ENCODE measurements at regions not wholly inside any gene's neighbourhood (a gene's known extent, or its start where the extent isn't known, plus 50 kb on each side); places are given as distances from the start of the nearest gene placed in this dataset.

- no peak for DNase-seq (ENCODE audit: low read depth)
- H3K4me3 ChIP-seq (ENCODE audit: low read depth, low read length) = no peak overlapping the region
- TF ChIP-seq CTCF (IDR thresholded peaks at IDR 0.05; ENCODE audit: insufficient read depth, low read depth, low read length) = no peak
These were observed 732.0 kb downstream of the XPNPEP1 start for GRCh38 chr10:109191341-109191740.

- peak; percentile 51 for DNase-seq (ENCODE audit: low read depth)
- H3K4me3 ChIP-seq (ENCODE audit: low read depth, low read length) = no peak overlapping the region
- no peak for TF ChIP-seq CTCF (IDR thresholded peaks at IDR 0.05; ENCODE audit: insufficient read depth, low read depth, low read length)
These were observed 735.6 kb downstream of the XPNPEP1 start for GRCh38 chr10:109187677-109188076.

GRCh38 chr10:109183366-109183765 is 739.9 kb downstream of the XPNPEP1 start:
- TF ChIP-seq CTCF (IDR thresholded peaks at IDR 0.05; ENCODE audit: insufficient read depth, low read depth, low read length) = no peak
- no peak overlapping the region for H3K4me3 ChIP-seq (ENCODE audit: low read depth, low read length)
- DNase-seq (ENCODE audit: low read depth) = peak; percentile 19

GRCh38 chr10:109178591-109178990 is 744.7 kb downstream of the XPNPEP1 start:
- TF ChIP-seq CTCF (IDR thresholded peaks at IDR 0.05; ENCODE audit: insufficient read depth, low read depth, low read length) = no peak
- H3K4me3 ChIP-seq (ENCODE audit: low read depth, low read length) = no peak overlapping the region
- DNase-seq (ENCODE audit: low read depth) = peak; percentile 30

GRCh38 chr10:109174526-109174925 is 748.8 kb downstream of the XPNPEP1 start:
- no peak overlapping the region for H3K4me3 ChIP-seq (ENCODE audit: low read depth, low read length)
- DNase-seq (ENCODE audit: low read depth) = no peak
- TF ChIP-seq CTCF (IDR thresholded peaks at IDR 0.05; ENCODE audit: insufficient read depth, low read depth, low read length) = no peak

GRCh38 chr10:109173937-109174336 is 749.4 kb downstream of the XPNPEP1 start:
- TF ChIP-seq CTCF (IDR thresholded peaks at IDR 0.05; ENCODE audit: insufficient read depth, low read depth, low read length) = no peak
- no peak for DNase-seq (ENCODE audit: low read depth)
- H3K4me3 ChIP-seq (ENCODE audit: low read depth, low read length) = no peak overlapping the region

GRCh38 chr10:109173121-109173520 is 750.2 kb downstream of the XPNPEP1 start:
- DNase-seq (ENCODE audit: low read depth) = no peak
- TF ChIP-seq CTCF (IDR thresholded peaks at IDR 0.05; ENCODE audit: insufficient read depth, low read depth, low read length) = no peak
- no peak overlapping the region for H3K4me3 ChIP-seq (ENCODE audit: low read depth, low read length)

All from fibroblast of villous mesenchyme (primary cell).